ENCODE measurements at regions not wholly inside any gene's neighbourhood (a gene's known extent, or its start where the extent isn't known, plus 50 kb on each side); places are given as distances from the start of the nearest gene placed in this dataset.

- no peak for FAIRE-seq
These were observed 186.8 kb downstream of the RDH14 start for GRCh38 chr2:18373664-18374063.

GRCh38 chr2:18373081-18373480 is 187.4 kb downstream of the RDH14 start:
- FAIRE-seq: no peak

- FAIRE-seq: no peak
These were observed 187.8 kb downstream of the RDH14 start for GRCh38 chr2:18372641-18373040.

DNA sequence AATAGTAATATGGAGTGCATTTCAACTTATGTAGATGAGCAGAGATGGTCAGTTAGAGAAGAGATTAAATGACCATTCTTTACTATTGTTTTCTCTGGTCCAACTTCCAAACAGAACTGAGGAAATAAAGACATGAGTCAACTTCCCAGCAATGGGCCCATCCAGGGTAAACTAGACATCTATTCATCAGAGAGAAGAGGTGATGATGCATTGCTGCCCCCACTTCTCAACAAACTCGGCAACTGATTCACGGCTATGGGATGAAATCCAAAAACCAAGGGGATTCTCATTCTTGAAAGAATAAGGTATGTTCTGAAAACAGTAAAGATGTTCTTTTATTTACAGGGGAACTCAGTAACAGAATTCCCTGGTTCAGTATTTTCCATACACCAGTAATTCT is 190.7 kb downstream of the RDH14 start:
- FAIRE-seq: no peak

DNA sequence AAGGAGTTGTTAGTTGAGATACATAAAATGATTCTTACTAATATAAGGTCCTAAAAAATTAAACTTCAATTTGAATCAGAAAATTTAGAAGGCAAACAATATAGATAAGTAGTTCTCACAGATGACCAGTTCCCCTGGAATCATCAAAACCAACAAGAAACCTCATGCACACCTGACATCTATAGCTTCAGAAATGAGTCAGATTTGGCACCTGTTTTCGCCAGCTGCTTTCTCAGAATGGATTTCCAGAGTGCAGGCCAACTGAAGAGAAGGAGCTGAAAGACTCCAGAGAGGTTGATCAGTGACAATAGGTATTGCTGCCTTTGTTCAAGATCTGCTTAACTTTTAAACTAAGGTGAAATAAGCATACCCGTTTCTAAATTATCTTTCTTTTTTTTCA is 192.4 kb downstream of the RDH14 start:
- no peak for FAIRE-seq

DNA sequence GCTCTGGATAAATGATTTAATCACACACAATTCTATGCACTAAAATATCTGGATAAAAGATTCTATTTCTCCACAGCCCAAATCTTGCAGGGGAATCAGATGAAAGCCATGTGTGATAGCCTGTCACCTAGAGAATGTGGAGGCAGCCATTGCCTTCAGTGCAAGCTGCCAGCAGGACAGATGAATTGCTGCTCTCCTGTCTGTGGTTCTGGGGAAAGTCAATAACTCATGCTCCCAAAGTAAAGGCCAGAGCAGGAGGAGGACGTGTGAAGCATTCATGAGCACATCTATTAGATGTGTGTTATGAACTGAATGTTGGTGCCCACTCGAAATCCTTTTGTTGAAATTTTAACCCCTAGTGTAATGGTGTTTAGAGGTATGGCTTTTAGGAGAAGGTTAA is 195.1 kb downstream of the RDH14 start:
- FAIRE-seq: no peak

DNA sequence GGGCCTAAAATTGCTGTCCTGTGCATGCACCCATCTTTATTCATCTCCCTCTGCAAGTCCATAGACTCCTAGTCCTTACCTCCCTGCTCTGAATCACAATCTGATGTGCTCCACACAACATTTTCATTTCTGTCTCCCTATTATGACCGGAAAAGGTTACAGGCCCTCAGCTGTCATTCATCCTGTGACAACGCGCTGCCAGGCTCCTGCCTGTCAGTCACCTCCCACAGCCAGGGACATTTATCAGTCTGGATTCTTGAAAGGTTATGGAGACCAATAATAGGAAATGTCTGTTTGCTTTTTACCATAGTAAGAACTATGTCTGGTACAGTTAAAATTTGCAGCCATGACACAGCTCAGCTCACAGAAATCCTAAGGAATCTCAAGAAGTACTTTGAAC is 197.1 kb downstream of the RDH14 start:
- FAIRE-seq: no peak

DNA sequence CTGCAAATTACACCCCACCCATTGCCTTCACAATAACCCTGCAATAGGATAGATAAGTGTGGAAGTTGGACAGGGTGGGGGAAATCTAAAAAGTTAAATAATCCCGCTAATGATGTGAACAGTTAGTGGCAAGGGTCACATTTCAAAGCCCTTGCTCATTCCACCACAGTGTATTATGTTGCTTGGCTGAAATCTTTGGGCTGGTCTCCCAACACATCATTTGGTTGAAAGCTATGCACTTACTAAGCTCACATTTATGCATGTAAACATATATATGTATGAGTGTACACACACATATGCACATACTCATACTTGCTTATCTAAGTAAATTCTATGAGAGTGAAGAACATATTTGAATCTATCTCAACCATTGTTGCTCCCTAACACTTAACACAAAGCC is 197.8 kb downstream of the RDH14 start:
- no peak for FAIRE-seq

DNA sequence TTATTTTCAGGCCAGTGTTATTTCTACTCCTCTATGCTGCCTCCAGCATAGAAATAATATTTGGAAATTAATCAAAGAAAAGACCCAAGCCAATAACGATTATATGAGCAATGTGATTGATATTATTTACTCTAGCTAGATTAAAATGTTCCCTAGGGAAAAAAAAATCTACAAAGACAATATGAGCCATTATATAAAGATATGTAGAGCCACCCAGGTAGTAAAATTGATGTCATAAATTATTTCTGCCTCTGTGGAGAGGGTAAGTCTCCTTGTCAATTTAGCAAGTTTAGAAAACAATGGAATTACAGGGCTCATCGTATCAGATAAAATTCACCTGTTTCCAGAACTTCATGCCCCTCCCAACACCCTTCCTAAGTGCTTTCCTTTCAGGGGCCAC is 202.9 kb downstream of the RDH14 start:
- FAIRE-seq: no peak

GRCh38 chr2:18356676-18357075 is 203.8 kb downstream of the RDH14 start:
- FAIRE-seq: no peak

GRCh38 chr2:18349421-18349820 is 211.0 kb downstream of the RDH14 start:
- no peak for FAIRE-seq

DNA sequence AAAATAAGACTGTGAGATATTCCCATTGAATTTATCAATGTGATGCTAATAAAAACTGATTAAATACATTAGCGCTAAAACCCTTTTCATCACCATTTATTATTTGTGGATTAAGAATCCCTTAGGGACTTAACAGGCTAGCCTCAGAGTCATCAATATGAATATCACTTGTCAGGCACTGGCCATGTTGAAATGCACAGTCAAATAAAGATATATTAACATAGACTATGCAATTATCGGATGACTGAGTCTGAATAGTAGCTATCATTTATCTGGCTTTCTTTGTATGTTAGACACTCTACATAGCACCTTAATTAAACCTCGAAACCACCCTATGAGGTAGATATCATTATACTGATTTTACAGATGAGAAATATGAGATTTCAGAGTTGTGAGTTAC is 213.6 kb downstream of the RDH14 start:
- FAIRE-seq: no peak

DNA sequence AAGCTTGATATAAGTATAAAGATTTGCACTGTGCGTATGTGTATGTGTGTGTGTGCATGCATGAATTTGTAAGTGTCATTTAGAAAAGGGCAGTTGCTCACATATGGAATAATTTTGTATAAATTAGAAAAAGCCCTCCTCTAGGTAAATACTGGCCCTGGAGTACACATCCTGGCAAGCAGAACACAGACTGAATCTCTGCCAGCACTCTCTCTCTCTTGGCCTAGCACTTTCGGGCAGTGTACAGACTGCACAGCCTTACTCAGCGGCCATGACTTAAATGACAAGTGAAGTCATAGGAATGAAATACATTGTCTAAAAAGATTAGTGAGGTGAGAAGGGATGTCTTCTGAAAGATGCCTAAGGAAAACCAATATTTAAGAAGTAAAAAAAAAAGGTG is 214.1 kb downstream of the RDH14 start:
- no peak for FAIRE-seq

- no peak for FAIRE-seq
These were observed 214.6 kb downstream of the RDH14 start for GRCh38 chr2:18345848-18346247.

- FAIRE-seq: no peak
These were observed 217.6 kb downstream of the RDH14 start for GRCh38 chr2:18342901-18343300.

- no peak for FAIRE-seq
These were observed 221.1 kb downstream of the RDH14 start for GRCh38 chr2:18339326-18339725.

GRCh38 chr2:18336975-18337374 is 223.5 kb downstream of the RDH14 start:
- FAIRE-seq: no peak

GRCh38 chr2:18332477-18332876 is 228.0 kb downstream of the RDH14 start:
- FAIRE-seq: no peak

- FAIRE-seq: no peak
These were observed 235.3 kb downstream of the RDH14 start for GRCh38 chr2:18325118-18325517.

GRCh38 chr2:18319987-18320386 is 240.5 kb downstream of the RDH14 start:
- no peak for FAIRE-seq

- FAIRE-seq: no peak
These were observed 243.4 kb downstream of the RDH14 start for GRCh38 chr2:18317017-18317416.

GRCh38 chr2:18312818-18313217 is 247.6 kb downstream of the RDH14 start:
- no peak for FAIRE-seq

DNA sequence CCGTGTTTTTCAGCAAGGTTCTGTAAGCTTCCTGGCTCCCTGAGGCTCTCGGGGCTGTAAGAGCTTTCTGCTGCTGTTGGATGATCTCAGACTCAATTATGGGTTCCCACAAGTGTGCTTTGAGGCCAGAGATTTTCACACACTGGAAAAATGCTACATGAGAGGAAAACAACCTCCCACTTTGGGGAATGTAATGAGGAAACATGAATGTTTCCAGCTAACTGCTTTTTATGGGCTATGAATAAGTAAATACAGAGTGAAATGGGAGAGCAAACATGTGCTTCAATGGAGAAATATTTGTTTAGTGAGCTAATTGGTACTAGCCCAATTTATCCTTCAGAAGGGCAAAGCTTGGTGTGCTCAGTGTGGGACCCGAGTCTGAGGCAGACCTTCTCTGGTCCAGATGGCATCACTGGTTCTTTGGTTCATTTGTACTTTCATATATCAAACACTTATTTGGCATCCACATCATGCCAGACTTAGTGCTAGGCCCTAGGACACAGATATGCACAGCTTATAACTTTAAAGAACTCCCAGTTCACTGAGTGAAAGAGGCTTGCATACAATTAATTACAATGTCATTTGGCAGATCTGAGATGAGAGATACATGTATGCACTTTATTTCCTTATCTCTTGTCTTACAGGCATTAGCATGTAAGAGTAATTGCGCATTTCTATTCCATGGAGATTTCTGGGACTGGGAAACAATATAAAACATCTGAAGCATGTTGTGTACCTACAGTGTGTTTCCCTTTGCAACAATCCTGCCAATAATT is 248.8 kb downstream of the RDH14 start:
- FAIRE-seq: no peak

DNA sequence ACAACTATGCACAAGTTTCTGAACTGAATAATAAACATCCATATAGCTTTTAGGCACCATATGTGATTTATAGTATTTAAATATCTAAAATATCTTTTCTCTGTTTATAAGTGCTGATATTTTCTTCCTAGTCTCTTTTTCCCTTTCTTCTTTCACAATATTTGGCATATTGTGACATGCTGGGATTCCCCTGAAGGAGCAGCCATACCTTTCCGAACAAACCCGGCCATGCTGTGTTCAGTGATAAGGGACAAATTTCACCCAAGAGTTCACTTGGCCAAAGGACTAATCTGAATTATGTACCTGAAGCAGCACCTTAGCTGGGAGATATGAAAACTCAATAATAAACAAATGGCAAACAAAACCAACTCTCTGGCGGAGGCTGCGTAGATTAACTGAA is 250.8 kb downstream of the RDH14 start:
- FAIRE-seq: no peak

GRCh38 chr2:18309188-18309587 is 251.3 kb downstream of the RDH14 start:
- FAIRE-seq: no peak
